M059J (cell line): ENCODE measurements at regions not wholly inside any gene's neighbourhood (a gene's known extent, or its start where the extent isn't known, plus 50 kb on each side); places are given as distances from the start of the nearest gene placed in this dataset.
"Not testable (repeated sequence)": the region's sequence is repeated elsewhere in the genome, so short reads cannot be mapped to it uniquely, and the experiment has no call there.

Experiments
- DNase-seq: peaks from one replicate; pipeline ENCODE4 v3.0.0-alpha.2; 2012; ENCODE audit warnings: low read depth

GRCh38 chr5:155507363-155507762, 493.8 kb downstream of the KIF4B start:
- no peak for DNase-seq

- no peak for DNase-seq
Measured at GRCh38 chr5:155508673-155509072, 495.1 kb downstream of the KIF4B start.

- DNase-seq, result no peak
Measured at GRCh38 chr5:155512329-155512728, 498.8 kb downstream of the KIF4B start.

GRCh38 chr5:155514105-155514563, 500.6 kb downstream of the KIF4B start:
- DNase-seq, result no peak

- DNase-seq, result no peak
Measured at GRCh38 chr5:155522540-155522939, 509.0 kb downstream of the KIF4B start.

- DNase-seq, result no peak
Measured at GRCh38 chr5:155529362-155529761, 515.8 kb downstream of the KIF4B start.

- DNase-seq, result peak; percentile 16
Measured at GRCh38 chr5:155530046-155530445, 516.5 kb downstream of the KIF4B start.

GRCh38 chr5:155532621-155533311, 519.2 kb downstream of the KIF4B start:
- DNase-seq, result peak; percentile 14

- no peak for DNase-seq
Measured at GRCh38 chr5:155540000-155540595, 526.5 kb downstream of the KIF4B start.

- no peak for DNase-seq
Measured at GRCh38 chr5:155546075-155546474, 532.5 kb downstream of the KIF4B start.

GRCh38 chr5:155554500-155554899, 540.9 kb downstream of the KIF4B start:
- no peak for DNase-seq

GRCh38 chr5:155556222-155556621, 542.7 kb downstream of the KIF4B start:
- no peak for DNase-seq

- no peak for DNase-seq
Measured at GRCh38 chr5:155556700-155557099, 543.1 kb downstream of the KIF4B start.

GRCh38 chr5:155562158-155562557, 548.6 kb downstream of the KIF4B start:
- no peak for DNase-seq

- DNase-seq, result no peak
Measured at GRCh38 chr5:155564541-155564940, 551.0 kb downstream of the KIF4B start.

- DNase-seq, result no peak
Measured at GRCh38 chr5:155575861-155576260, 562.3 kb downstream of the KIF4B start.

- DNase-seq, result not testable (repeated sequence)
Measured at GRCh38 chr5:155586808-155587207, 573.3 kb downstream of the KIF4B start.

- DNase-seq, result no peak
Measured at GRCh38 chr5:155587458-155587857, 573.9 kb downstream of the KIF4B start.

GRCh38 chr5:155591273-155591672, 577.7 kb downstream of the KIF4B start:
- DNase-seq, result no peak

- no peak for DNase-seq
Measured at GRCh38 chr5:155594270-155594669, 580.7 kb downstream of the KIF4B start.

GRCh38 chr5:155595791-155596190, 582.2 kb downstream of the KIF4B start:
- DNase-seq, result no peak

GRCh38 chr5:155598552-155598951, 585.0 kb downstream of the KIF4B start:
- no peak for DNase-seq

- DNase-seq, result no peak
Measured at GRCh38 chr5:155605920-155606319, 592.4 kb downstream of the KIF4B start.
